ENCODE measurements at regions not wholly inside any gene's neighbourhood (a gene's known extent, or its start where the extent isn't known, plus 50 kb on each side); places are given as distances from the start of the nearest gene placed in this dataset.
"Not testable (repeated sequence)": the region's sequence is repeated elsewhere in the genome, so short reads cannot be mapped to it uniquely, and the experiment has no call there.

GRCh38 chr2:111320965-111321364, 200.3 kb downstream of the BCL2L11 start:
- FAIRE-seq: not testable (repeated sequence)

- not testable (repeated sequence) for FAIRE-seq
Measured at GRCh38 chr2:111323384-111323783, 202.7 kb downstream of the BCL2L11 start.

- FAIRE-seq: not testable (repeated sequence)
Measured at GRCh38 chr2:111327726-111328125, 207.0 kb downstream of the BCL2L11 start.

GRCh38 chr2:111329309-111329708, 208.6 kb downstream of the BCL2L11 start:
- not testable (repeated sequence) for FAIRE-seq

- not testable (repeated sequence) for FAIRE-seq
Measured at GRCh38 chr2:111331099-111331724, 210.5 kb downstream of the BCL2L11 start.

GRCh38 chr2:111335220-111335907, 214.7 kb downstream of the BCL2L11 start:
- not testable (repeated sequence) for FAIRE-seq

- FAIRE-seq: not testable (repeated sequence)
Measured at GRCh38 chr2:111338474-111338873, 217.8 kb downstream of the BCL2L11 start.

GRCh38 chr2:111339476-111339875, 218.8 kb downstream of the BCL2L11 start:
- not testable (repeated sequence) for FAIRE-seq

GRCh38 chr2:111344590-111344989, 223.9 kb downstream of the BCL2L11 start:
- not testable (repeated sequence) for FAIRE-seq

- FAIRE-seq: not testable (repeated sequence)
Measured at GRCh38 chr2:111345439-111345838, 224.7 kb downstream of the BCL2L11 start.

- FAIRE-seq: not testable (repeated sequence)
Measured at GRCh38 chr2:111346018-111346930, 225.6 kb downstream of the BCL2L11 start.

- not testable (repeated sequence) for FAIRE-seq
Measured at GRCh38 chr2:111347695-111348094, 227.0 kb downstream of the BCL2L11 start.

GRCh38 chr2:111348316-111348715, 227.6 kb downstream of the BCL2L11 start:
- FAIRE-seq: not testable (repeated sequence)

- FAIRE-seq: not testable (repeated sequence)
Measured at GRCh38 chr2:111355022-111355817, 234.5 kb downstream of the BCL2L11 start.

- not testable (repeated sequence) for FAIRE-seq
Measured at GRCh38 chr2:111355823-111356511, 235.3 kb downstream of the BCL2L11 start.

GRCh38 chr2:111356512-111357031, 235.9 kb downstream of the BCL2L11 start:
- not testable (repeated sequence) for FAIRE-seq

- not testable (repeated sequence) for FAIRE-seq
Measured at GRCh38 chr2:111365986-111366640, 245.4 kb downstream of the BCL2L11 start.

- not testable (repeated sequence) for FAIRE-seq
Measured at GRCh38 chr2:111366641-111367029, 245.9 kb downstream of the BCL2L11 start.

GRCh38 chr2:111367080-111367479, 246.4 kb downstream of the BCL2L11 start:
- not testable (repeated sequence) for FAIRE-seq

GRCh38 chr2:111367871-111368270, 247.2 kb downstream of the BCL2L11 start:
- FAIRE-seq: not testable (repeated sequence)

- not testable (repeated sequence) for FAIRE-seq
Measured at GRCh38 chr2:111368288-111368687, 247.6 kb downstream of the BCL2L11 start.
